HG02798 (cell line): ENCODE measurements at regions not wholly inside any gene's neighbourhood (a gene's known extent, or its start where the extent isn't known, plus 50 kb on each side); places are given as distances from the start of the nearest gene placed in this dataset.
"Not testable (repeated sequence)": the region's sequence is repeated elsewhere in the genome, so short reads cannot be mapped to it uniquely, and the experiment has no call there.

ENCODE experiments used
- ATAC-seq: cut with Tn5 transposase; IDR thresholded peaks from one replicate; pipeline ENCODE4 v1.9.1; 2021; ENCODE audit warnings: mild to moderate bottlenecking; ENCODE audit not compliant: unreplicated experiment, poor library complexity

- no peak for ATAC-seq
Observed at GRCh38 chr20:58045579-58045978, 182.9 kb downstream of the ANKRD60 start.

GRCh38 chr20:58044931-58045555 is 183.4 kb downstream of the ANKRD60 start:
- no peak for ATAC-seq

- ATAC-seq, result no peak
Observed at GRCh38 chr20:58044286-58044685, 184.2 kb downstream of the ANKRD60 start.

- ATAC-seq, result no peak
Observed at GRCh38 chr20:58043236-58044140, 185.0 kb downstream of the ANKRD60 start.

- ATAC-seq, result no peak
Observed at GRCh38 chr20:58042591-58042990, 185.9 kb downstream of the ANKRD60 start.

GRCh38 chr20:58040447-58041290 is 187.8 kb downstream of the ANKRD60 start:
- ATAC-seq, result no peak

GRCh38 chr20:58039274-58040092 is 189.0 kb downstream of the ANKRD60 start:
- ATAC-seq, result no peak

DNA sequence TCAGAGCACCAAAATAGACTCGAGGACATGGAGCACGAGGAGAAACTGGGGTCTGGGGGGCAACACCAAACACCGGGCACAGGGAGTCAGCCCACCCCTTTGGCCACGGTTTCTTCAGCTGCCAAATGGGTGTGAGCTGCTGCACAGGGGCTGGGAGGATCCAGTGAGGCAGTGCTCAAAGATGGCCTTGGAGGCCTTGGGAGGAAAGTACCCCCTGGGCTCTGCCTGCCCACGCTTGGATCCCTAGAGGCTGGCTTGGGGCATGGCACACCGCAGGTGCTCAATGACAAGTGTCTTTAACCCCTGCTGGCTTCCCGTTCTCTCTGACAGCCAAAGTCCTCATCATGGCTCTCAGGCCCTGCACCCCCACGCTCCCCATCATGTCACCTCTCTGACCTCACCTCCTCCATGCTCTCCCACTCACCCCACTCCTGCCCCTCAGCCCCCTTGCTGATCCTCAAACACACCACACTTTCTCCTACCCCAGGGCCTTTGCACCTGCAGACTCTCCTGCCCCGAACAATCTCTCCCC is 190.3 kb downstream of the ANKRD60 start:
- ATAC-seq, result no peak

DNA sequence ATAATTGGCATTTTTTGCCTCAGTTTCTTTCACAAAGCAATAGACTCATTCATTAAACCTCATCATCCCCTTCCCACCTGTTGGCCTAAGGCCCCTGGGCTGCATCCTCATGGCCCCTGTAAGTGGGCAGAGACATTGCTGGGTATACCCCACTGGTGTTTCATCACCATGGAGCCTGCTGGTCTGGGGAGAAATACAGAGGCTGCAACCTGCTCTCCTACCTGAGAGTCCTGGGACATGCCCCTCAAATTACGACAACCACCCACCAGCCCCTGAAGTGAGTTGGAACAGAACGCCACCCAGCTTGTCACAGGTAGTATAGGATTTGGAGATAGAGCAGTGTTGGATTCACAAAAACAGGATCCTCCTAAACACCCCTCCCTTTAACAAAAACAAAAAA is 190.8 kb downstream of the ANKRD60 start:
- ATAC-seq, result no peak

DNA sequence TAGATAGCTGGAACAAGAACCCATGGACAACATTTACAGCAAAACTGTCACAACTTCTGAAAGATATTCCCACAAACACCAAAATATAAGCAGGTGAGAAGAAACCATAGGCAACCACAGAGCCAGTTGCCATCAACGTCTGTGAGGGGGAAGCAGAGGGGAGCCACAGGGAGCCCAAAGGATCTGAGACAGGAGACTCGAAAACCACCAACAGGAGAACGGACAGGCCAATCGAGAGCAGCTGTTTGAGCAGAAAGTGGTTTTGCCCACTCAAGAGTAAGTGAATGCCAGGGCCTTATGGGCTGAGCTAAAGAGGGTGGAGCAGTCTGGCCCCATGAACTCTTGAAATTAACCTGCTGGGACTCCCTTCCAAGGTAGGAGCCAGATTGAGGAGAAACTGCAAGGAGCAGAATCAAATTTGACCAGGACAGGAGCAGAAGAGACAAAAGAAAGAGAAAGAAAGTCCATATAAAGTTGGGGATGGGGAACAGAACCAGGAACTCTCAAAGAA is 195.4 kb downstream of the ANKRD60 start:
- ATAC-seq, result no peak

GRCh38 chr20:58032599-58032998 is 195.9 kb downstream of the ANKRD60 start:
- no peak for ATAC-seq

GRCh38 chr20:58031350-58031749 is 197.1 kb downstream of the ANKRD60 start:
- ATAC-seq, result not testable (repeated sequence)

GRCh38 chr20:58028123-58028522 is 200.3 kb downstream of the ANKRD60 start:
- ATAC-seq, result no peak

DNA sequence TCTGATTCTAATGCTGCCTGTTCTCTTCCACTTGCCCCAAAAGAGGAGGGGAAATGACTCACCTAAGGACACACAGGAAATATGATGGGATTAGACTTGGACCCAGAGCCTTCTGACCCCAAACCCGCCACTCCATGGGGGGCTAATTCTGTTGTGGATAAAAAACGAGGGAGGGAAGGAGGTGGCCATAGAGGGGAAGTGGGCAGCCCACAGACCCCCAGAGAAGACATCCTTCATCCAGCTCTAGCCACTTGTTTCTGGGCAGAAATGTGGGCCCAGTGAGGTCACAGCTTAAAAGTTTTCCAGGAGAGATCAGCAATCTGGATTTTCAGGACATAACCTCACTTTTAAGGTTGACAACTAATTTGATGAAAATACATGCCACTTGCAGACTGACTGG is 202.1 kb downstream of the ANKRD60 start:
- no peak for ATAC-seq

DNA sequence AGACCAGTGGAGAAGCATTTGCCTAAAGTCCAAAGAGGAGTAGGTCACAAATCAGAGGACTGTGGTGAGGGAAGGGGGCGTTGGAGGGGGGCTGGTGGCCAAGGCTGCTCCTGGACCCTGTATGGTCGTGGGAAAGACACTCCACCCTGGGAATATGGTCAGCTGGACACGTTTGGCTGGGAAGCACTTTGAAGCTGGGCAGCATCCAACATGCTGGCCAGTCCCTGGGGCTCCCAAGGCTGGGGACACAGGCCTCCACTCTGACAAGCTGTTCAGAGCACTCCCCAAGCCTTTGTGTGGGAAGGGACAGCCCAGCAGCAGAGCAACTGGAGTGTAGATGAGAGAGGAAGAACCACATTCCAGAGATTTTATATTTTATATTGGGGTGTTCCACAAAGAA is 203.2 kb downstream of the ANKRD60 start:
- no peak for ATAC-seq

GRCh38 chr20:58024241-58024721 is 204.2 kb downstream of the ANKRD60 start:
- no peak for ATAC-seq

DNA sequence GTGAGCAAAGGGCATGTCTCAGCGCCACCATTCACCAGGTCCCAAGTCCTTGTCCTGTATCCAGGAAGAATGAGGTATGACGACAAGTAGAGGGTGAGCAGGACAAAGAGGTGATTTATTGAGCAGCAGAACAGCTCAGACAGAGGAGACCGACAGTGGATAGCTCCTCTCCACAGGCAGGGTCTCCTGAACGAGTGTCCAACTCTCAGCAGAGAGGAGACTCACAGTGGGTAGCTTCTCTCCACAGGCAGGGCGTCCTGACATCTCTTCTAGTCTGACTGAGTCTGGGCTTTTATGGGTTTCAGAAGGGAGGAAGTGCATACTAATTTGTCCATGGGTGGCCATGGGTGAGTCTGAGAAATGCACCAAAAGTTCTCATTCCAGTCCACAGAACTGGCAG is 204.7 kb downstream of the ANKRD60 start:
- ATAC-seq, result no peak

GRCh38 chr20:58023346-58023745 is 205.1 kb downstream of the ANKRD60 start:
- no peak for ATAC-seq

DNA sequence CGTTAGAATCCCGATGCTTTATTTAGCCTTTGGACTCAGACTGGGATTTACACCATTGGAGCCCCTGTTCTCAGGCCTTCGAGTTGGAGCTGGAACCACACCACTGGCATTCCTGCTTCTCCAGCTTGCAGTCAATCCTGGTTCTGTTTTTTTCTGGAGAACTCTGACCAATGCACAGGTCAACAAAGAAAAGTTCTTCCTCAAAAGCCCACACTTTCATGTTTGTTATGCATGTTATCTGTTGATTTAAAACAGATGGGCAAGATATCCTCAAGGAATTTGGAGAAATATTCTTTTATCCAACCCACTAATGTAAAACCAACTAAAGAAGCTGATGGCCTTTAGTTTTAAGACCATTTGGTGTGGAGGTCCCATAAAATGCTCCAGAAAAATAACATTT is 205.7 kb downstream of the ANKRD60 start:
- ATAC-seq, result no peak
